GM18861 (cell line): ENCODE measurements at regions not wholly inside any gene's neighbourhood (a gene's known extent, or its start where the extent isn't known, plus 50 kb on each side); places are given as distances from the start of the nearest gene placed in this dataset.
A peak's percentile ranks its signal among the peaks of the same experiment; 100 is the strongest.
"Not testable (repeated sequence)": the region's sequence is repeated elsewhere in the genome, so short reads cannot be mapped to it uniquely, and the experiment has no call there.

Source experiments
- ATAC-seq: cut with Tn5 transposase; IDR thresholded peaks from one replicate; pipeline ENCODE4 v1.9.1; 2021; ENCODE audit not compliant: unreplicated experiment

DNA sequence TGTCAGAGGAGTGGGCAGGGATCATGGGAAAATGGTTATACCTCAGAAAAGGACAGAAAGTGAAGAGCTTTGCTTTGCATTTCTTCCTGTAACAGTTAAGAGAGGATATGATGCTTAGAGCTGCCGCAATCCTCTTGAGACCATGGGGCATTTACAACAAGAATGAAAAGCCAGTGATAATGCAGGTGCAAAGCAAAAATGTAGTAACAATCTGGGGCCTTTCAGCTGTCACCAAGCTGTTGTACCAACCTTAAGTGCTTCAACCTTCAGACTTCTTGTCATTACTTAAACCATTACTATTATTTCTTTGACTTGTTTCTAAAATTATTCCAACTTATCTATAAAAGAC is 1337.6 kb downstream of the RPIA start:
- ATAC-seq: not testable (repeated sequence)

- ATAC-seq: not testable (repeated sequence)
Measured at GRCh38 chr2:90032269-90032668, 1340.8 kb downstream of the RPIA start.

DNA sequence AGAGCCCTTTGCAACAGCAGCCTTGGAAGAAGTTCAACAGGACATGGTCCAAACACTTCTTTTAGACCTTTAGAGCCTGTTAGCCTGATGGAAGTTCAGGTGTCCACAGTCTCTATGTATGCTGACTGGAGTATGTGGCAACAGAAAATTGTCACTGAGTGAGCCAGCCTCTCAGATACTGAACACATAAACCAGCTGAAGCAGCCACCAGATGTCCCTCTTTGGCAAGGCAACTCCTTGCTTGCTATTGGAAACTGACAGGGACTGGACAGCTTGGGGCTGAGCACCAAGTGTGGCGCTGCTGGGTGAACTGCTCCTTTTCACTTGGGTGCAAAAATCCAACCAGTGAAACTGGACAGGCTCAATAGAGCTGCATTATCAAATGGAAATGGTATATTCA is 1344.9 kb downstream of the RPIA start:
- ATAC-seq: not testable (repeated sequence)

DNA sequence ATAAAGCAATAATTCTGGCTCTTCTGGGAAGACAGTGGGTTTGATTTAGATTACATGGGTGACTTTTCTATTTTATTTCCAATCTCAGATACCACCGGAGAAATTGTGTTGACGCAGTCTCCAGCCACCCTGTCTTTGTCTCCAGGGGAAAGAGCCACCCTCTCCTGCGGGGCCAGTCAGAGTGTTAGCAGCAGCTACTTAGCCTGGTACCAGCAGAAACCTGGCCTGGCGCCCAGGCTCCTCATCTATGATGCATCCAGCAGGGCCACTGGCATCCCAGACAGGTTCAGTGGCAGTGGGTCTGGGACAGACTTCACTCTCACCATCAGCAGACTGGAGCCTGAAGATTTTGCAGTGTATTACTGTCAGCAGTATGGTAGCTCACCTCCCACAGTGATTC is 1347.6 kb downstream of the RPIA start:
- not testable (repeated sequence) for ATAC-seq

DNA sequence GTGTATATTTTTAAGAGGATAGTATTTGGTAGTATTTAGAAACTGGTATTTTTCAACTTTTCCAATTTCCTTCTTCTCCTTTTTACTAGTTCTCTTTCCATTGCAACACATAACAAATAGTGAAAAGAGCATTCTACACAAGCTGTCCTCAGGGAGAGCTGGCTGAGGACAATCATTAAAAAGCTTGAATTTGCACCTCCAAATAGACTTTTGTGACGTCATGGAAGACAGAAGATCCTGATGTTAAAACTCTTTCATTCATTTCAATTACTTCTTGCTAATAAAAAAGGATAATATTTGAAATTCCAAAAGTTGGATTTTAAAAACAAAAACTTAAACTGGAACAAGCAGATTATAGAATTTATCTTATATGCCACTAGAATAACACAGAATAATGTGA is 1356.3 kb downstream of the RPIA start:
- ATAC-seq: not testable (repeated sequence)

- not testable (repeated sequence) for ATAC-seq
Measured at GRCh38 chr2:90052113-90052631, 1360.7 kb downstream of the RPIA start.

DNA sequence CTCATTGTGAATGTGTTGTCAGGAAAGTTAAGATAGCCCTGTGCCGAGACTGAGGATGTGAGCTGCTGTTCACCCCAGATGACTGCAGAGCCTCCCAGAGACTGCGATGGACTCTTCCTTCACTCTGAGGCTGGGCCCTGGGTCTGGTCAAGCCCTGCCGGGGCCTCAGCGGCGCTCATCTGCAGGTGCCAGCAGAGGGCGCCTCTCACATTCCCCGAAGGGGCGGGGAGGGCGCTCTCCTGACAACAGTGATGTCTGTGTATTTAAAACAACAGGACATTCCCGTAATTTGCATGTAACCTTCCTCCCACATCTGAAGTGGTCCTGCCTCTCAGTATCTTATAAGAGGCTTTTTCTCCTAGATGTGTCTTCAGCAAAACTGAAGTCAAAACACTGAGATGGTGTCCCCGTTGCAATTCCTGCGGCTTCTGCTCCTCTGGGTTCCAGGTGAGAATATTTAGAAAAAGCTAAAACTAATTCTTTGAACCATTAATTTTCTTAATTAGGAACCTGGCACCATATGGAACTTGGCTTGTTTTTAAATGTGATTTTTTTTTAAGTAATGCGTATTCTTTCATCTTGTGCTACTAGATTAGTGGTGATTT is 1377.9 kb downstream of the RPIA start:
- peak; percentile 86 for ATAC-seq

GRCh38 chr2:90076311-90076710 is 1384.8 kb downstream of the RPIA start:
- no peak for ATAC-seq

DNA sequence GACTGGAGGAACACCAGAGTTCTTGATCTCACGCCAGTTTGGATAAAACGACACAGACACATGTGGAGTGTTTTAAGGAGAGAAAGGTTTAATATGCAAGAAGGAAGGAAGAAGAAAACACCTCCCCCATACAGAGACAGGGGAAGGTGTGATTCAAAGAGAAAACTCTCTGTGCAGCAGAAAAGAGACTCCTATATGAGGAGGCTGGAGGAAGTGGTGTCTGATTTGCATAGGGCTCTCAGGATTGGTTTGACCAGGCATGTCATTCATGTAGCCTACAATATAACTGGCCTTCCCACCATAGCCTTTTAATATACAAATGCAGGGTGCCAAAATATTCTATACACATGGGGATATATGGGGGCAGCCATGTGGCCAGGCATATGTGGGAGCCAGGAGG is 1386.5 kb downstream of the RPIA start:
- no peak for ATAC-seq

GRCh38 chr2:90079374-90079773 is 1387.9 kb downstream of the RPIA start:
- ATAC-seq: no peak

- ATAC-seq: not testable (repeated sequence)
Measured at GRCh38 chr2:90087792-90088191, 1396.3 kb downstream of the RPIA start.

DNA sequence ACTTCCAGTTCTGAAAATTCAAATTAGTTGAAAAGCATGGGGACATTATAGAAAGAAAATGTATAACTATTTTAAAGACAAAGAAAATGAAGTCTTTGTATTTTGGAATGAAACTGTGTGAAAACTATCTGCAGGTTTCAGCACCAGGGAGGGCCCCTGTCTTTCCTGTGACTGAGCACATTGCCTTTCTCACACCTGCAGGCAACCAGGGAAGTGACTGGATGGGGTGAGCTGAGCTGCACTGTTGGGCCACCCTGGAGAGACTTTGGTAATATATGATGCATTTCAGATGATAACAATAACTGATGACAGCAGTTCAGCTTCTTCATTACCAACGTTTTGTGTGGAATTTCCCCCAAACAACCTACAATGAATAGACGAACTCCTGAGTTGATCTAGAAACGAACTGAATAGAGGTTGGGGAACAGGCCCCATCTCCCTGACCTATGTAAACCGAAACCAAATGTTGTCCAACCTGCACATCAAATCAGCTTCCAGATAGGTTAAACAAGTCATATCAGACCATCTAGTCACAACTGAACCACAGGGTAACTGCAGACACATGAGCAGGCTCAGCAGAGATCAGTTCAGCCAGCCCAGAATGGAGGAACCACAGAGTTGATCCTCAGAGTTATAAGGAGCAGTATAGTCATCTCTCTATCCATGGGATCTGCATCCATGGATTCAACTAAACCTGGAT is 1402.2 kb downstream of the RPIA start:
- not testable (repeated sequence) for ATAC-seq

DNA sequence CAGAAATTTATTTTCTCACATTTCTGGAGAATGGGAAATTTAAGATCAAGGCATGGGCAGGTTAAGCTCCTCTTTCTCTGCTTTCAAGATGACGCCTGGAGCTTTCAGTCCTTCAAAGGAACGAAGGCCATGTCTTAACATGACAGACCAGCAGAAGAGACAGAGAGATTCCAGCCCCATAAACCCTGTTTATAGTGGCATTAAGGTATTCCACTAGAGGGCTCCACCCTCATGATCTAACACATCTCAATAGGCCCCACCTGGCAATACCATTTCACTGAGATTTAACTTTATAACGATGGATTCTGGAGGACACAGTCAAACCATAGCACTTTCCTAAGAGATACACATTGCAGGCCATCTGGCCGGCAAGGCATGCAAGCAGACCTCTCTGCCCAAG is 1406.1 kb downstream of the RPIA start:
- not testable (repeated sequence) for ATAC-seq

DNA sequence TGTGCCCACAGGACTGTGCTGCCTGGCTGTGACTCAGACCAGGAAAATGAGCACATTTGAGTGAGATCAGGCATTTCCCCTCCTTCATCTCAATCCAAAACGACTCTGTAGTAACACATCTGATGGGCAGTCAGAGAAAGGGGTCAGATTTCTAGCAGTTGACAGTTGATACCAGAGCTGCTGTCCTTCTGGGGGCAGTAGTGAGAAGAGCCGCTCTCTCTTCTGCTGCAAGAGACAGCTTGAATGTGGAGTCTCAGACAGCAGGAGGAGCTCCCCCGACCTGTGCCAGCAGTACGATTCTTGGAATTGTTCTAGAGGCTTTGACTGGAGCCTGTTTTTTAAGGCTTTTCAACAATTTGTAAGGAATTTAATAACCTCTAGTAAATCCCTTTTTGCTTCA is 1413.7 kb downstream of the RPIA start:
- ATAC-seq: not testable (repeated sequence)

GRCh38 chr2:90123409-90123808 is 1431.9 kb downstream of the RPIA start:
- ATAC-seq: not testable (repeated sequence)

- not testable (repeated sequence) for ATAC-seq
Measured at GRCh38 chr2:90139046-90139445, 1447.6 kb downstream of the RPIA start.

DNA sequence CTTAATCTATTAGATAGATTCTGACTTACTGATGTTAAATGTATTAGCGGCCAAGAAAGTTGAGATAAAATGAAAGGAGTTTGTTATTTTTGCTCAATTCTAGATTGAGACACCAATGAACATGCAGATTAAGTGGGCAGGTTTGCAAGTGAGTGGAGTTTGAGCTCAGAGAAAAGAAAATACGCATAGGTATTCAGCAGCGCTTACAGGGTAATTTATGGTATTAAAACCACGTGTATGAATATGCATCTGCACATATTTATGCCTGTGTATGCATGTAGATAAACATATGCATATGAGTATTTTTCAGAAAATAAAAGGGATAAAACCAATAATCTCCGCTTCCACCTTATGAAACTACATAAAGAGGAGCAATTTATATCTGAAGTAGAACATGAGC is 1450.1 kb downstream of the RPIA start:
- ATAC-seq: not testable (repeated sequence)

- not testable (repeated sequence) for ATAC-seq
Measured at GRCh38 chr2:90151805-90152204, 1460.3 kb downstream of the RPIA start.

DNA sequence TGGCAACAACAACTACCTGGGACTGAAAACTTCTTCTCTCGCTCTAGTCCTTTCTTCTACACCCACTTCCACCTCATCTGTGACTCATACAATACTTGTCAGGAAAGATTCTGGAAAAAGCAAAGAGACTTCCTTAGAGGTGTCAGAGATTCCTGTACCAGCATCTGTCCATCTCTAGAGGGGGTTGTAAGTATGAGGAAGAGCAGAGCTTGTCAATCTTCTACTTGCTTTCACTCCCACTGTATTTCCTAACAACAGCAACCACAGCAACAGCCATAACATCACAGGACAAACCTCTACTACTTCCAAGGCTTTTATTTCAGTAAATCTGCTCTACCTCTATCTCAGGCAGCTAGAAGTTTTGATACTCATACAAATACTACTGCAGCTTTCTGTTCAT is 1479.5 kb downstream of the RPIA start:
- not testable (repeated sequence) for ATAC-seq

- ATAC-seq: not testable (repeated sequence)
Measured at GRCh38 chr2:90173081-90173480, 1481.6 kb downstream of the RPIA start.

DNA sequence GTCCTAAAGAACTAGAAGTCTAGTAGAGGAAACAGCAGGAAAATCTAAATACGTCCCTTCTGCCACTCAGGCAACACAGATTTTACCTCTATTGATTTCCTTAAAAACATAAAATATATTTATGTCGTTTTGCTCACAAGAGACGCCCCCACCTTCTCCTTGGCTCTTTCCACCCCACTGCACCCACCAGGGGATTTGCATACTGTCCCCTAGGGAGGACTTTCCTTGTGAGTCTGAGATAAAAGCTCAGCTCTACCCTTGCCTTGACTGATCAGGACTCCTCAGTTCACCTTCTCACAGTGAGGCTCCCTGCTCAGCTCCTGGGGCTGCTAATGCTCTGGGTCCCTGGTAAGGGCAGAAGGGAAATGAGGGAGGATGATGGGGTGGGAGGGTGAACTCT is 1488.1 kb downstream of the RPIA start:
- not testable (repeated sequence) for ATAC-seq

- ATAC-seq: peak; percentile 54
Measured at GRCh38 chr2:90207454-90208058, 1516.1 kb downstream of the RPIA start.
